ENCODE measurements at regions not wholly inside any gene's neighbourhood (a gene's known extent, or its start where the extent isn't known, plus 50 kb on each side); places are given as distances from the start of the nearest gene placed in this dataset.

GRCh38 chr21:27412530-27412929, 445.6 kb upstream of the ADAMTS5 start:
- TF ChIP-seq CTCF (IDR thresholded peaks at IDR 0.05; ENCODE audit: borderline replicate concordance, insufficient read depth, low read depth, low read length): no peak
- no peak overlapping the region for H3K4me3 ChIP-seq (ENCODE audit: low read depth, low read length)

- H3K4me3 ChIP-seq (ENCODE audit: low read depth, low read length): no peak overlapping the region
- TF ChIP-seq CTCF (IDR thresholded peaks at IDR 0.05; ENCODE audit: borderline replicate concordance, insufficient read depth, low read depth, low read length): no peak
These were observed 441.9 kb upstream of the ADAMTS5 start for GRCh38 chr21:27408826-27409225.

GRCh38 chr21:27407271-27407670, 440.4 kb upstream of the ADAMTS5 start:
- no peak for TF ChIP-seq CTCF (IDR thresholded peaks at IDR 0.05; ENCODE audit: borderline replicate concordance, insufficient read depth, low read depth, low read length)
- no peak overlapping the region for H3K4me3 ChIP-seq (ENCODE audit: low read depth, low read length)

- no peak for TF ChIP-seq CTCF (IDR thresholded peaks at IDR 0.05; ENCODE audit: borderline replicate concordance, insufficient read depth, low read depth, low read length)
- H3K4me3 ChIP-seq (ENCODE audit: low read depth, low read length): no peak overlapping the region
These were observed 439.6 kb upstream of the ADAMTS5 start for GRCh38 chr21:27406300-27407009.

- H3K4me3 ChIP-seq (ENCODE audit: low read depth, low read length): no peak overlapping the region
- TF ChIP-seq CTCF (IDR thresholded peaks at IDR 0.05; ENCODE audit: borderline replicate concordance, insufficient read depth, low read depth, low read length): no peak
These were observed 436.1 kb upstream of the ADAMTS5 start for GRCh38 chr21:27403011-27403410.

GRCh38 chr21:27400045-27400444, 433.2 kb upstream of the ADAMTS5 start:
- no peak overlapping the region for H3K4me3 ChIP-seq (ENCODE audit: low read depth, low read length)
- TF ChIP-seq CTCF (IDR thresholded peaks at IDR 0.05; ENCODE audit: borderline replicate concordance, insufficient read depth, low read depth, low read length): no peak

GRCh38 chr21:27397578-27397977, 430.7 kb upstream of the ADAMTS5 start:
- H3K4me3 ChIP-seq (ENCODE audit: low read depth, low read length): no peak overlapping the region
- no peak for TF ChIP-seq CTCF (IDR thresholded peaks at IDR 0.05; ENCODE audit: borderline replicate concordance, insufficient read depth, low read depth, low read length)
